Suprapubic skin (tissue), 4 donors: ENCODE measurements at regions not wholly inside any gene's neighbourhood (a gene's known extent, or its start where the extent isn't known, plus 50 kb on each side); places are given as distances from the start of the nearest gene placed in this dataset.

Experiments
- DNase-seq, 2 donors: peaks; one replicate each; pipeline ENCODE4 v3.0.0-alpha.2; 2019; ENCODE audit warnings: low spot score in 2 of 2
- H3K27ac ChIP-seq: fragments of 200-600 bp; sonication (generic); one replicate; pipeline ENCODE4 v1.5.1; 2019
- H3K27me3 ChIP-seq: fragments of 200-600 bp; sonication (generic); one replicate; pipeline ENCODE4 v1.5.1; 2019
- H3K36me3 ChIP-seq: fragments of 200-600 bp; sonication (generic); one replicate; pipeline ENCODE4 v1.5.1; 2019
- H3K4me1 ChIP-seq: fragments of 200-600 bp; sonication (generic); one replicate; pipeline ENCODE4 v1.5.1; 2019
- H3K4me3 ChIP-seq: fragments of 200-600 bp; sonication (generic); one replicate; pipeline ENCODE4 v1.5.1; 2019; ENCODE audit warnings: mild to moderate bottlenecking
- H3K9me3 ChIP-seq: fragments of 200-600 bp; sonication (generic); one replicate; pipeline ENCODE4 v1.5.1; 2019
- EP300 ChIP-seq: sonication (generic); formaldehyde crosslinking; IDR thresholded peaks from one replicate; pipeline ENCODE4 v1.6.1; 2017; ENCODE audit warnings: antibody characterized with exemption
- POLR2A ChIP-seq, 2 donors: fragments of 450-650 bp; IDR thresholded peaks; one replicate each; pipeline ENCODE4 v1.6.1; 2017; ENCODE audit warnings: antibody characterized with exemption in 2 of 2, mild to moderate bottlenecking in 2 of 2, moderate library complexity in 2 of 2
- POLR2AphosphoS5 ChIP-seq, 3 donors: sonication (generic); formaldehyde crosslinking; IDR thresholded peaks; one replicate each; pipeline ENCODE4 v1.6.1; 2017; ENCODE audit warnings: antibody characterized with exemption in 3 of 3
- WGBS: methylation state at CpG from one replicate; pipeline ENCODE4 v1.1.5; 2018; 5-methylcytosine and 5-hydroxymethylcytosine counted together
- TF ChIP-seq, protein P1 (sequence below), 2 donors: fragments of 200-600 bp in 1 of 2; fragments of 450-650 bp in 1 of 2; sonication (generic) in 1 of 2; IDR thresholded peaks; one replicate each; pipeline ENCODE4 v1.5.1; 2016 to 2019; ENCODE audit warnings: antibody characterized with exemption in 2 of 2, mild to moderate bottlenecking in 1 of 2, moderate library complexity in 1 of 2

DNA sequence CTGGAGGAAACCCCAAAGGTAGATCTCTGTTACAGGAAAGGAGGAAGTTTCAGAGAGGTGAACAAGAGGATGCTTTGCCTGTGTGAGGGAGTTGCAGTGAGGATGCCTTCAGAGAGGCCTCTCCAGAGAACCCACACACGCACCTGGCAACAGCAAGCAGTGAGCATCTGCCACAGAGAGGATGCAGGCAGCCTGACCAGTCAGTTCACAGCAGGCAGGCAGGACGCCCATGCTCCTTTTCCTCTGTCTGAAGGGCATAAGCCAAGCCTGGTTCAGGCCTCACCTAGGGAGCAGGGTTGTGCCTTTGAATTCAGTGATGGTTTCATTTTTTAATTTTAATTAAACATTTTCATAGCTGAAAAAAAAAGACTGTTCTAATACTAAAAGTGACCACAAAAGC lies 346.0 kb upstream of the MARCKS start:
- WGBS: 100% methylated on average over 2 of the region's 2 CpGs
- H3K36me3 ChIP-seq: no peaks in the 10 kb centered on the region

DNA sequence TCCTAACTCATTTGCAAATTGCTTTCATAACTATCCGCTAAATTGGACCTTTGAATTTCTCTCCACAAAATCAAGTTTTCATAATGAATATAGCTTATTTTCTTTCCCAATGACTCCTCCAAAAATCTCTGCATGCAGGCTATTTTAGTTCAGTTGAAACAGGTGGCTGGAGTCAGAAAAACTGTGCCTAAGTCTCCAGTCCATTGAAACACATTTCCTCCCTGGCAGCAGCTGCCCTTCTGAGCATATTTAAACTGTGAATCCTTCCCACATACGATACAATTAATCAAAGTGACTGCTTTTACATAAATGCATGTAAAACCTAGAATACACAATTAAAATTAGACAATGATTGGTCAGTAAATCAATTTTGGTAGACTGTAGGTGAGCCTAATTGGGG lies 344.6 kb upstream of the MARCKS start:
- DNase-seq: no peak
- Histone ChIP-seq H3K27me3 (no peaks in the 10 kb centered on the region), H3K4me1 (no peaks in the 10 kb centered on the region), H3K27ac (no peak overlapping the region), H3K4me3 (no peak overlapping the region), H3K9me3 (no peaks in the 10 kb centered on the region), H3K36me3 (no peaks in the 10 kb centered on the region)
- WGBS: 87% methylated on average over 2 of the region's 2 CpGs
- TF ChIP-seq, protein P1, sequence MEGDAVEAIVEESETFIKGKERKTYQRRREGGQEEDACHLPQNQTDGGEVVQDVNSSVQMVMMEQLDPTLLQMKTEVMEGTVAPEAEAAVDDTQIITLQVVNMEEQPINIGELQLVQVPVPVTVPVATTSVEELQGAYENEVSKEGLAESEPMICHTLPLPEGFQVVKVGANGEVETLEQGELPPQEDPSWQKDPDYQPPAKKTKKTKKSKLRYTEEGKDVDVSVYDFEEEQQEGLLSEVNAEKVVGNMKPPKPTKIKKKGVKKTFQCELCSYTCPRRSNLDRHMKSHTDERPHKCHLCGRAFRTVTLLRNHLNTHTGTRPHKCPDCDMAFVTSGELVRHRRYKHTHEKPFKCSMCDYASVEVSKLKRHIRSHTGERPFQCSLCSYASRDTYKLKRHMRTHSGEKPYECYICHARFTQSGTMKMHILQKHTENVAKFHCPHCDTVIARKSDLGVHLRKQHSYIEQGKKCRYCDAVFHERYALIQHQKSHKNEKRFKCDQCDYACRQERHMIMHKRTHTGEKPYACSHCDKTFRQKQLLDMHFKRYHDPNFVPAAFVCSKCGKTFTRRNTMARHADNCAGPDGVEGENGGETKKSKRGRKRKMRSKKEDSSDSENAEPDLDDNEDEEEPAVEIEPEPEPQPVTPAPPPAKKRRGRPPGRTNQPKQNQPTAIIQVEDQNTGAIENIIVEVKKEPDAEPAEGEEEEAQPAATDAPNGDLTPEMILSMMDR (IDR thresholded peaks at IDR 0.05): no peak
- TF ChIP-seq POLR2AphosphoS5 (IDR thresholded peaks at IDR 0.05) (no peak), EP300 (no peak), POLR2A (IDR thresholded peaks at IDR 0.05) (no peak)

More for the DNA sequence above, 346.0 kb upstream of the MARCKS start:
- H3K27me3 ChIP-seq: no peaks in the 10 kb centered on the region
- TF ChIP-seq POLR2AphosphoS5 (IDR thresholded peaks at IDR 0.05): no peak
- TF ChIP-seq EP300: no peak
- TF ChIP-seq, protein P1 (IDR thresholded peaks at IDR 0.05): no peak
- TF ChIP-seq POLR2A (IDR thresholded peaks at IDR 0.05): no peak
- no peak for DNase-seq
- no peak overlapping the region for H3K4me3 ChIP-seq
- H3K4me1 ChIP-seq: no peaks in the 10 kb centered on the region
- H3K27ac ChIP-seq: no peak overlapping the region
- H3K9me3 ChIP-seq: no peaks in the 10 kb centered on the region

DNA sequence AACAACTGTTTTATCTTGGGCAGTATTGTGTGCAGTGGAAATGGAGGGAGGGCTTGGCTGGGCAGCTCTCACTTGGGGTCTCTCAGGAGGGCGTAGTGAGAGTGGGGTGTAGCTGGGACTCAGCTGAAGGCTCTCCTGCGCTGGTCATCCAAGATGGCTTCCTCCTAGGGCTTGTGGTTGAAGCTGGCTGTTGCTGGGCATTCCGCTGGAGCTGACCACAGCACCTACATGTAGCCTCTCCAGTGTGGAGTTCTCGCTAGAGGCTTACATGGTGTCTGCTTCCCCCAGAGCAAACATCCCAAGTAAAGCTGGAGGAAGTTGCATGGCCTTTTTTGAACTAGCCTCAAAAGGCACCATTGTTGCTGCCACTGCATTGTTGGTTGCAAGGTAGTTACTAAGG lies 344.1 kb upstream of the MARCKS start:
- TF ChIP-seq EP300 (no peak), POLR2A (IDR thresholded peaks at IDR 0.05) (no peak), POLR2AphosphoS5 (IDR thresholded peaks at IDR 0.05) (no peak)
- TF ChIP-seq, protein P1 (IDR thresholded peaks at IDR 0.05): no peak
- Histone ChIP-seq H3K27me3 (no peaks in the 10 kb centered on the region), H3K9me3 (no peaks in the 10 kb centered on the region), H3K27ac (no peak overlapping the region), H3K36me3 (no peaks in the 10 kb centered on the region), H3K4me3 (no peak overlapping the region), H3K4me1 (no peaks in the 10 kb centered on the region)
- 98% methylated on average over 4 of the region's 4 CpGs for WGBS
- no peak for DNase-seq

DNA sequence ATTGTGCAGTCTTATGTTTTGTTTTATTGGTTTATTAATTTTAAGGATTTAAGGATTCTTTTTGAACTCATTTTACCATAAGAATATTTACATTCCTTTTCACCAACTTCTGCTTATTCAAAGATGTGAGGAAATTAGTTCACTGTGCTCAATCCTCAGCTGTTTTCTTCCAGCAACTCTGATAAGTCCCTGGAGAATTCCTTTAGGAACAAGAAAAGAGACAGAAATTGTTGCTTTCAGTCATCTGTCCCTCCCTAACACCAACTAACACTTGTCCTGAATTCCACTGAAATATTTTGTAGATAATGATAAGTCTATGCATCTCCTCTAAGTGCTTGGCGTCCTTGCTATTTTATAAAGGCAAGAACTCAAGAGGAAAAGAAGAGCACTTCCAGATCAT lies 334.8 kb upstream of the MARCKS start:
- Histone ChIP-seq H3K4me1 (peaks cover 8% of the 10 kb centered on the region), H3K9me3 (no peaks in the 10 kb centered on the region), H3K27me3 (no peaks in the 10 kb centered on the region), H3K4me3 (no peak overlapping the region), H3K27ac (no peak overlapping the region), H3K36me3 (no peaks in the 10 kb centered on the region)
- no peak for DNase-seq
- TF ChIP-seq EP300 (no peak), POLR2A (IDR thresholded peaks at IDR 0.05) (no peak), POLR2AphosphoS5 (IDR thresholded peaks at IDR 0.05) (no peak)
- TF ChIP-seq, protein P1 (IDR thresholded peaks at IDR 0.05): no peak
- 72% methylated on average over 1 of the region's 1 CpG for WGBS

DNA sequence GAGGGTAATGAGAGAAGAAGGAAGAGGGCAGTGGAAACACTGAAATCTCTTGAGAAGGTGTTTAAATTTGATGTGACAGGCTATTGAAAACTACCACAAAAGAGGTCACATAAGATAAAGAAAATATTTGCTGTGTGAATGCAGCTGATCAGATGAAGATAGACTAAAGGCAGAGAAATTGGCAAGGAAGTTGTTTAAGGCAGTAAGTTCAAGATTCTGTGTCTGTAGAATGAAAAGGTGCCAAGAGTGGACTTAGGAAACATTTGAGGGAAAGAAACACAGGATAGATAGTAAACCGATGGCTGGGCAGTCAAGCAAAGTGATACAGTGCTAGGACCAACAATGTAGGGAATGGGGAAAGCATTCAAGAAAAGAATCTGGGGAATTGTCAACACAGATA lies 332.3 kb upstream of the MARCKS start:
- 91% methylated on average over 1 of the region's 1 CpG for WGBS
- Histone ChIP-seq H3K4me3 (no peak overlapping the region), H3K9me3 (no peaks in the 10 kb centered on the region), H3K4me1 (peaks cover 15% of the 10 kb centered on the region), H3K27ac (no peak overlapping the region), H3K36me3 (no peaks in the 10 kb centered on the region), H3K27me3 (no peaks in the 10 kb centered on the region)
- no peak for DNase-seq
- TF ChIP-seq EP300: no peak
- no peak for TF ChIP-seq POLR2A (IDR thresholded peaks at IDR 0.05)
- TF ChIP-seq, protein P1 (IDR thresholded peaks at IDR 0.05): no peak
- no peak for TF ChIP-seq POLR2AphosphoS5 (IDR thresholded peaks at IDR 0.05)
